SK-N-SH treated with all-trans-retinoic acid at 6 μM for 48 hours (cell line): ENCODE measurements at regions not wholly inside any gene's neighbourhood (a gene's known extent, or its start where the extent isn't known, plus 50 kb on each side); places are given as distances from the start of the nearest gene placed in this dataset.

Experiments used
- ATAC-seq: fragments of 200-7000 bp; cut with Tn5 transposase; 3 replicates; pipeline ENCODE4 v1.9.1; 2020; ENCODE audit warnings: mild to moderate bottlenecking, moderate library complexity
- ARNTL ChIP-seq: fragments of 450-650 bp; formaldehyde crosslinking; IDR thresholded peaks from 2 replicates; pipeline ENCODE4 v1.5.0; 2020; ENCODE audit warnings: low read depth, mild to moderate bottlenecking, moderate library complexity, borderline replicate concordance
- BACH2 ChIP-seq: fragments of 250-450 bp; sonication (Bioruptor Pico); IDR thresholded peaks from 2 replicates; pipeline ENCODE4 v1.9.0; 2021; ENCODE audit warnings: mild to moderate bottlenecking, borderline replicate concordance
- CSDC2 ChIP-seq: fragments of 250-450 bp; sonication (Bioruptor Pico); IDR thresholded peaks from 2 replicates; pipeline ENCODE4 v1.5.0; 2020; ENCODE audit warnings: mild to moderate bottlenecking, moderate library complexity
- CSRNP3 ChIP-seq: fragments of 250-450 bp; sonication (Bioruptor Pico); IDR thresholded peaks from 2 replicates; pipeline ENCODE4 v1.5.1; 2021; ENCODE audit warnings: mild to moderate bottlenecking, moderate library complexity
- ESRRG ChIP-seq: fragments of 250-450 bp; sonication (Bioruptor Pico); IDR thresholded peaks from 2 replicates; pipeline ENCODE4 v1.6.1; 2021; ENCODE audit warnings: mild to moderate bottlenecking
- GLIS3 ChIP-seq: fragments of 250-450 bp; sonication (Bioruptor Pico); IDR thresholded peaks from 2 replicates; pipeline ENCODE4 v1.5.0; 2020; ENCODE audit warnings: mild to moderate bottlenecking, moderate library complexity
- OSR1 ChIP-seq: fragments of 250-450 bp; sonication (Bioruptor Pico); IDR thresholded peaks from 2 replicates; pipeline ENCODE4 v1.8.0; 2022; ENCODE audit warnings: moderate library complexity, mild to moderate bottlenecking, inconsistent platforms
- PATZ1 ChIP-seq: fragments of 250-450 bp; sonication (Bioruptor Pico); IDR thresholded peaks from 2 replicates; pipeline ENCODE4 v1.8.0; 2020; ENCODE audit warnings: mild to moderate bottlenecking, moderate library complexity, borderline replicate concordance
- PPARA ChIP-seq: fragments of 250-450 bp; sonication (Bioruptor Pico); IDR thresholded peaks from 2 replicates; pipeline ENCODE4 v1.5.0; 2020; ENCODE audit warnings: mild to moderate bottlenecking, borderline replicate concordance
- RARB ChIP-seq: fragments of 250-450 bp; sonication (Bioruptor Pico); IDR thresholded peaks from 2 replicates; pipeline ENCODE4 v1.8.0; 2021; ENCODE audit warnings: mild to moderate bottlenecking, moderate library complexity
- SNAI2 ChIP-seq: fragments of 250-450 bp; sonication (Bioruptor Pico); IDR thresholded peaks from 2 replicates; pipeline ENCODE4 v1.5.0; 2020; ENCODE audit warnings: mild to moderate bottlenecking, moderate library complexity
- TCF4 ChIP-seq: fragments of 250-450 bp; sonication (Bioruptor Pico); IDR thresholded peaks from 2 replicates; pipeline ENCODE4 v1.8.0; 2021; ENCODE audit warnings: mild to moderate bottlenecking, moderate library complexity, borderline replicate concordance
- TOX ChIP-seq: fragments of 250-450 bp; sonication (Bioruptor Pico); IDR thresholded peaks from 2 replicates; pipeline ENCODE4 v1.8.0; 2021; ENCODE audit warnings: mild to moderate bottlenecking, moderate library complexity, borderline replicate concordance
- TSHZ2 ChIP-seq: fragments of 250-450 bp; sonication (Bioruptor Pico); IDR thresholded peaks from 2 replicates; pipeline ENCODE4 v1.5.0; 2020; ENCODE audit warnings: mild to moderate bottlenecking, moderate library complexity
- ZC3H10 ChIP-seq: fragments of 250-450 bp; sonication (Bioruptor Pico); IDR thresholded peaks from 2 replicates; pipeline ENCODE4 v1.5.1; 2021; ENCODE audit warnings: mild to moderate bottlenecking, moderate library complexity
- ZFP3 ChIP-seq: fragments of 250-450 bp; sonication (Bioruptor Pico); IDR thresholded peaks from 2 replicates; pipeline ENCODE4 v1.5.0; 2020; ENCODE audit warnings: mild to moderate bottlenecking, moderate library complexity
- ZFP30 ChIP-seq: fragments of 450-650 bp; formaldehyde crosslinking; IDR thresholded peaks from 2 replicates; pipeline ENCODE4 v1.5.0; 2022; ENCODE audit warnings: mild to moderate bottlenecking, moderate library complexity
- ZNF565 ChIP-seq: fragments of 450-650 bp; formaldehyde crosslinking; conservative IDR thresholded peaks from 2 replicates; pipeline ENCODE4 v1.5.0; 2020; ENCODE audit warnings: low read depth, mild to moderate bottlenecking, moderate library complexity
- ZNF70 ChIP-seq: fragments of 450-650 bp; formaldehyde crosslinking; IDR thresholded peaks from 2 replicates; pipeline ENCODE4 v1.5.0; 2020; ENCODE audit warnings: mild to moderate bottlenecking, moderate library complexity
- ZNF8 ChIP-seq: fragments of 450-650 bp; formaldehyde crosslinking; IDR thresholded peaks from 2 replicates; pipeline ENCODE4 v1.5.0; 2020; ENCODE audit warnings: mild to moderate bottlenecking, moderate library complexity
- TF ChIP-seq, protein P1 (sequence below): fragments of 250-450 bp; sonication (Bioruptor Pico); IDR thresholded peaks from 2 replicates; pipeline ENCODE4 v1.8.0; 2021; ENCODE audit warnings: low read depth, mild to moderate bottlenecking, moderate library complexity, borderline replicate concordance

GRCh38 chr7:22913158-22913557 lies 90.5 kb upstream of the TOMM7 start (continued):
- no peak for TF ChIP-seq PATZ1 (CRISPR knock-in tag)
- TF ChIP-seq CSRNP3 (CRISPR knock-in tag) = no peak
- no peak for TF ChIP-seq ZNF8 (CRISPR knock-in tag)
- no peak for TF ChIP-seq BACH2

DNA sequence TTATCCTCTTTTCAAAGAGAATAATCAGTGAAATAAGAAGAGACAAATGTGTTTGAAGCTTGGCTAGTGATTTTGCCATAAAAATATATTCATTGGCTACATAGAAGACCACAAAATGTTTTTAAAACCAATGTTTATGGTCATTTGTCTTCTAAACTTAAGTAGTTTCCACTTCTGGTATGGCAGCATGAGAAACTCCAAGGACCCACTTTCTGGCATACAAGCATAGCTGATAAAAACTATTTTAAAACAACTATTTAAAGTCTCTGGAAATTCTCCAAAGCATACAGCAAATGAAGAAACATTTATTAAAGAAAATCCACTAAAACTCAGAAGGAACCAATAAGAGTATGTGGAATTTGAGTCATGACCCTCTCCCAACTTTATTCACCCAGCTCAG lies 89.2 kb upstream of the TOMM7 start:
- no peak for TF ChIP-seq ZNF70 (CRISPR knock-in tag)
- no peak for ATAC-seq

DNA sequence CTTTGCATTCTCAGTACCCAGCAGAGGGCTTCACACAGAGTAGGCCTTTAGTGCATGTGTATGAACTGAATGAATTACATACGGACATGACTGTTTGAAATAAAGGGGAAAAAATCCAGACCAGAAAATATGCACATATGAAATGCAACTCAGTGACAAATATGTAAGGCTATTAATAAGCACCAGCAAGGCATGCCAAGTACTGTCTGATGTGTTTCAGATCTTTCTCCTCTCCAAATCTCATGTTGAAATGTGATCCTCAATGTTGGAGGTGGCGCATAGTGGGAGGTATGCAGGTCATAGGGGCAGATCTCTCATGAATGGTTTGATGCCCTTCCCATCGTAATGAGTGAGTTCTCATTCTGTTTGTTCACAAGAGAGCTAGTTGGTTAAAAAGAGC lies 87.3 kb upstream of the TOMM7 start:
- no peak for TF ChIP-seq ZC3H10
- no peak for TF ChIP-seq PPARA
- TF ChIP-seq BACH2 = no peak
- TF ChIP-seq, protein P1, sequence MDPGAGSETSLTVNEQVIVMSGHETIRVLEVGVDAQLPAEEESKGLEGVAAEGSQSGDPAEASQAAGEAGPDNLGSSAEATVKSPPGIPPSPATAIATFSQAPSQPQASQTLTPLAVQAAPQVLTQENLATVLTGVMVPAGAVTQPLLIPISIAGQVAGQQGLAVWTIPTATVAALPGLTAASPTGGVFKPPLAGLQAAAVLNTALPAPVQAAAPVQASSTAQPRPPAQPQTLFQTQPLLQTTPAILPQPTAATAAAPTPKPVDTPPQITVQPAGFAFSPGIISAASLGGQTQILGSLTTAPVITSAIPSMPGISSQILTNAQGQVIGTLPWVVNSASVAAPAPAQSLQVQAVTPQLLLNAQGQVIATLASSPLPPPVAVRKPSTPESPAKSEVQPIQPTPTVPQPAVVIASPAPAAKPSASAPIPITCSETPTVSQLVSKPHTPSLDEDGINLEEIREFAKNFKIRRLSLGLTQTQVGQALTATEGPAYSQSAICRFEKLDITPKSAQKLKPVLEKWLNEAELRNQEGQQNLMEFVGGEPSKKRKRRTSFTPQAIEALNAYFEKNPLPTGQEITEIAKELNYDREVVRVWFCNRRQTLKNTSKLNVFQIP = no peak
- TF ChIP-seq ZNF70 (CRISPR knock-in tag) = no peak
- TF ChIP-seq TCF4 = no peak
- TF ChIP-seq ZFP3 (CRISPR knock-in tag) = no peak
- TF ChIP-seq TOX (CRISPR knock-in tag) = no peak
- TF ChIP-seq ZNF565 (CRISPR knock-in tag) = no peak
- TF ChIP-seq RARB = no peak
- no peak for TF ChIP-seq ZNF8 (CRISPR knock-in tag)
- TF ChIP-seq ZFP30 (CRISPR knock-in tag) = no peak
- no peak for TF ChIP-seq CSDC2 (CRISPR knock-in tag)
- TF ChIP-seq SNAI2 = no peak
- TF ChIP-seq GLIS3 (CRISPR knock-in tag) = no peak
- TF ChIP-seq ESRRG = no peak
- TF ChIP-seq ARNTL (CRISPR knock-in tag) = no peak
- no peak for TF ChIP-seq OSR1
- TF ChIP-seq PATZ1 (CRISPR knock-in tag) = no peak
- TF ChIP-seq TSHZ2 (CRISPR knock-in tag) = no peak
- ATAC-seq = no peak

DNA sequence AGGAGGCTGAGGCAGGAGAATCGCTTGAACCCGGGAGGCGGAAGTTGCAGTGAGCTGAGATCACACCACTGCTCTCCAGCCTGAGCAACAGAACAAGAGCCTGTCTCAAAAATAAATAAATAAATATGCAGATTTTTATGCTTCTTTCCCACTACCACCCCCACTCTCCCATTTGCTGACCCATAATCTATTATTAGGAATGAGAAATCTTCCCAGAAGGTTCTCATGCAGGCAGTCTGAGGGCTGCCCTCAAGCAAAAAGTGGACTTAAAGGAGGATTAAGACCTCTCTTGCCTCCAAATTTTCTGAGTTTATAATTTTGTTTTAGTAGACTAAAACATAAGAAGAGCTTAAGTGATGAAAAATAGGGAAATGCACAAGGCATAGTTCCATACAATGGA lies 85.2 kb upstream of the TOMM7 start:
- no peak for ATAC-seq
- TF ChIP-seq OSR1 (no peak), ZNF565 (CRISPR knock-in tag) (no peak), ZNF70 (CRISPR knock-in tag) (no peak), TSHZ2 (CRISPR knock-in tag) (no peak), GLIS3 (CRISPR knock-in tag) (no peak)
- TF ChIP-seq, protein P1 = no peak
